ENCODE measurements at regions not wholly inside any gene's neighbourhood (a gene's known extent, or its start where the extent isn't known, plus 50 kb on each side); places are given as distances from the start of the nearest gene placed in this dataset.
"Not testable (repeated sequence)": the region's sequence is repeated elsewhere in the genome, so short reads cannot be mapped to it uniquely, and the experiment has no call there.

DNA sequence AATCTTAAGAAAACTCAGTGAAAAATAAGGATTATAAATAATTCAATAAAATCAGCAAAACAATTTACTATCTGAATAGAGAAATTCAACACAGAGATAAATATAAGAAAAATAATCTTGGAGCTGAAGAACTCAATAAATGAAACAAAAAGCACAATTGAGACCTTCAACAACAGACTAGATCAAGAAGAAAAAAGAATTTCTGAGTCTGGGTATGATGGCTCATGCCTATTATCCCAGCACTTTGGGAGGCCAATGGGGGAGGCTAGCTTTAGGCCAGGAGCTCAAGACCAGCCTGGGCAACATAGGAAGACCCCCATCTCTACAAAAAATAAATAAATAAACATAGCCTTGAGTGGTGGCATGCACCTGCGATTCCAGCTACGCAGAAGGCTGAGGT lies 1295.7 kb upstream of the NRXN1 start:
- Mint-ChIP-seq H3K36me3 (ENCODE audit: low read depth) (no peaks in the 10 kb centered on the region), H3K9me3 (peaks cover 30% of the 10 kb centered on the region), H3K27me3 (ENCODE audit: low read depth) (no peaks in the 10 kb centered on the region)

DNA sequence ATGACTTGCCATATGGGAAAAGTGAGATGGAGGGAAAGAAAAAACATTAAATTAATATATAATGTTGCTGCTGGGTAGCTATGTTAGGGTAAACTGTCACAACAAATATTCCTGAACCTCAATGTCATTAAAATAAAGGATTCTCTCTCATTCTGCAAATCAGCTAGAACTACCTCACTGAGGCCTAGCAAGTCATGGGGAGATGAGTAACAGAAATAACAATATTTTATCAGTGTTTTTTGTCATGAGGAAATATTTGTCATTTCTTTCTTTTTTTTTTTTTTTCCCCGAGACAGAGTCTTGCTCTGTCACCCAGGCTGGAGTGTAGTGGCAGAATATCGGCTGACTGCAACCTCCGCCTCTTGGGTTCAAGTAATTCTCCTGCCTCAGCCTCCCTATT lies 1282.3 kb upstream of the NRXN1 start:
- Mint-ChIP-seq H3K36me3 (ENCODE audit: low read depth) (no peaks in the 10 kb centered on the region), H3K4me3 (no peak overlapping the region), H3K9me3 (peaks cover 42% of the 10 kb centered on the region), H3K27me3 (ENCODE audit: low read depth) (no peaks in the 10 kb centered on the region), H3K27ac (no peak overlapping the region), H3K4me1 (ENCODE audit: low read depth) (no peaks in the 10 kb centered on the region)
- DNase-seq (ENCODE audit: low spot score), result no peak

More for the DNA sequence above, 1295.7 kb upstream of the NRXN1 start:
- H3K4me1 Mint-ChIP-seq (ENCODE audit: low read depth), result no peaks in the 10 kb centered on the region
- no peak overlapping the region for H3K4me3 Mint-ChIP-seq
- H3K27ac Mint-ChIP-seq, result no peak overlapping the region
- no peak for DNase-seq (ENCODE audit: low spot score)

DNA sequence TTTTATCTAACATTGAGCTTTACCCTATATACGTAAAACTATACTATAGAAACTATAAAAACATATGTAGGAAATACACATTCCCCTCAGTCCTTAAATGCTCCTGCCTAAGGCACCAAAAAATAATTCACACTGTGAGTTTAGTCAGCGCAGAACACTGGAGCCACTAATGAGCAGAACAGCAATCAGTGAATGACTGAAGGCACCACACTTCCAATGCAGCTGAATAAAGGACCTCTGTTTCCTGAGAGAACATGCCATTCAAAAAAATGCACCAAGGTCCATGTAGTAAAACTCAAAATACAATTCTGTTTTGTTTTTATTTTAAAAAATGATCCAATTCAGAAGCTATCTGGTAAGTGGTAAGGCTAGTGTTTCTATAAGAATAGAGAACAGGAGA lies 1280.6 kb upstream of the NRXN1 start:
- no peak overlapping the region for H3K27ac Mint-ChIP-seq
- no peak for DNase-seq (ENCODE audit: low spot score)
- no peaks in the 10 kb centered on the region for H3K36me3 Mint-ChIP-seq (ENCODE audit: low read depth)
- H3K4me1 Mint-ChIP-seq (ENCODE audit: low read depth), result no peaks in the 10 kb centered on the region
- no peaks in the 10 kb centered on the region for H3K27me3 Mint-ChIP-seq (ENCODE audit: low read depth)
- H3K4me3 Mint-ChIP-seq, result no peak overlapping the region
- peaks cover 38% of the 10 kb centered on the region for H3K9me3 Mint-ChIP-seq

DNA sequence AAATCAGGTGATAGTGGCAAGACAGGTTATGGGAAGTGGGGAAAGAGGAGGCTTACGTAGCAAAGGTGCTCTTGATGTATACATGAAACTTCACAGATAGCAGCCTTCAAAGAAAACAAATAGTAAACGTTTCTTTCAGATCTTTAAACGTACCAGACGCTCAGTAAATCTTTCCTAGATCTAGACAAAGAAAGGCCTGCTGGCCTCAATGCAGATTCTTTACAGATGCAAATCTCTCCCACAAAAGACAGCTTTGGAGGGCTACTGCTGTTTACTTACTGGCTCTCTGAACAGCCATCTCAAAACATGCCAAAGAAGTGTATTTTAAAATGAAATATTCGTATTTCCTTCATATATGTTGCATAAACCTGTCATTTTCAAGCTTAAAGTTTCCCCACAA lies 1279.9 kb upstream of the NRXN1 start:
- peaks cover 38% of the 10 kb centered on the region for H3K9me3 Mint-ChIP-seq
- no peaks in the 10 kb centered on the region for H3K27me3 Mint-ChIP-seq (ENCODE audit: low read depth)
- no peak overlapping the region for H3K27ac Mint-ChIP-seq
- no peak overlapping the region for H3K4me3 Mint-ChIP-seq
- DNase-seq (ENCODE audit: low spot score), result no peak
- no peaks in the 10 kb centered on the region for H3K36me3 Mint-ChIP-seq (ENCODE audit: low read depth)
- no peaks in the 10 kb centered on the region for H3K4me1 Mint-ChIP-seq (ENCODE audit: low read depth)

DNA sequence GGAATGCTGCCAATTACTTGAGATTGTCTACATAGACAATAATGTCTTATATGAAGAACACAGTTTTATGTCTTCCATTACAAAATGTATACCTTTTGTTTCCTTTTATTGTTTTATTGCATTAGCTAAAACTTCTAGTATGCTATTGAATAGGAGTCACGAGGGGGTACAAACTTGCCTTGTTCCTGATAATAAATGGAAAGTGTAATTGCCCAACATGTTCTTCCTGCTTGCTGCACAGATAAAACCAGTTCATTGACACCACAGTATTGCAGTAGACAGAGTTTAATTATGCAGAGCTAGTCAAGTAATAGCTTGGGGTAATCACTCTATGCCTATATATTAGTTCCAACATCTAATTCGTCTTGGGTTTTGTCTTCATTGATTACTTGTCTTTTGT lies 1276.2 kb upstream of the NRXN1 start:
- Mint-ChIP-seq H3K27ac (no peak overlapping the region), H3K36me3 (ENCODE audit: low read depth) (no peaks in the 10 kb centered on the region), H3K4me3 (no peak overlapping the region), H3K9me3 (peaks cover 40% of the 10 kb centered on the region), H3K4me1 (ENCODE audit: low read depth) (no peaks in the 10 kb centered on the region), H3K27me3 (ENCODE audit: low read depth) (no peaks in the 10 kb centered on the region)
- DNase-seq (ENCODE audit: low spot score), result no peak

DNA sequence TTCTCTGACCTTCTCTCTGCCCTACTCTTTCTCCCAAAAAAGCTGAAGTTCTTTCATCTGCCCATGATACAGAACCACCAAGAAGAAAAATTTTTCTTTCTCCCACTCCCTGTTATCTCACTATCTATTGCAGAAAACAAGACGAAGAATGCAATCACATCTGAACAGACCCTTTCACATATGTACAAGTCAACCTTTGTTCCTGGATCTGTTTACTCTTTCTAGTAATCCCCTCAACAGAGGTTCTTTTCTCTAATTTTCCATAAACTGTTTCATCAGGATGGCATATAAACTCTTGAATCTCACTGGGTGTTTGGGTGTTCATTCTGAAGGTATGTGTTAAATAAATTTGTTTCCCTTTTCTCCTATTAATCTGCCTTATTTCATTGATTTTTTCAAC lies 1262.7 kb upstream of the NRXN1 start:
- no peaks in the 10 kb centered on the region for H3K4me1 Mint-ChIP-seq (ENCODE audit: low read depth)

DNA sequence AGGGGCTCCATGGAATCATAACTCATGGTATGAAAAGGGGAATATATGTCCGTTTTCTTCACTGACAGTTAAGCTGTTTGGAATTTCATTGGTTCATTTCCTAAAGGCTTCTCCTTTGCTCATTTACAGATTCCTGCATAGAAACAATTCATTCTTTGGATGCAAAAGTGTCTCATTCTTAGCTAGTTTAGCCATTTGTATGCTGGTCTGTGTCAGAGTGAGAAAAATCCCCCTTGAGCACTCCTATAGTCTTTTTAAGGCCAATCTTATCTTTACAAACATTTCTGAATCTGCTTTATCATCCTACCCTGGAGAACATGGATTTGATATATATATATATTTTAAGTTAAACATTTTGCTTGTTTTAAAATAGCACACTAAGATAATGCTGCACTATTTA lies 1260.9 kb upstream of the NRXN1 start:
- no peaks in the 10 kb centered on the region for H3K4me1 Mint-ChIP-seq (ENCODE audit: low read depth)
- no peak overlapping the region for H3K27ac Mint-ChIP-seq
- H3K9me3 Mint-ChIP-seq, result peaks cover 12% of the 10 kb centered on the region
- no peak for DNase-seq (ENCODE audit: low spot score)
- H3K4me3 Mint-ChIP-seq, result no peak overlapping the region
- H3K27me3 Mint-ChIP-seq (ENCODE audit: low read depth), result no peaks in the 10 kb centered on the region
- H3K36me3 Mint-ChIP-seq (ENCODE audit: low read depth), result no peaks in the 10 kb centered on the region

More for the DNA sequence above, 1262.7 kb upstream of the NRXN1 start:
- no peaks in the 10 kb centered on the region for H3K27me3 Mint-ChIP-seq (ENCODE audit: low read depth)
- DNase-seq (ENCODE audit: low spot score), result no peak
- H3K36me3 Mint-ChIP-seq (ENCODE audit: low read depth), result no peaks in the 10 kb centered on the region
- H3K27ac Mint-ChIP-seq, result no peak overlapping the region
- H3K4me3 Mint-ChIP-seq, result no peak overlapping the region
- peaks cover 13% of the 10 kb centered on the region for H3K9me3 Mint-ChIP-seq

DNA sequence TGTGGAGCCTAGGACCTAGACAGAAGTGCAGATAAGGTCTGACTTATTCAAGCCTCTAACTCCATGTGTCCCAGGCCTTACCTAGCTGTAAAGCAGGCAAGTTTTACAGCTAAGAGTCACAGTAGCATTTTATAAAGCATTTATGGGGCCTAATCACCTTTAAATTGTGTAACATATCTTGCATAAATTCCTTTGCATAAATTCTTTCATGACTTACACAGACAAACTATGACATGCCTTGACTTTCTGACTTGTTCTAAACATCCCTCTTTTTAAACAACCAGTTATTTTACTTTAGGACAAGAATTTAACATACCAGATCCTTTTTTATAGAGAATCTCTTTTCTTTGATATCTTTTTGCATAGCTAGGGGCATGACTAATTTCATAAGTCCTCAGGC lies 1257.8 kb upstream of the NRXN1 start:
- Mint-ChIP-seq H3K36me3 (ENCODE audit: low read depth) (no peaks in the 10 kb centered on the region), H3K27ac (no peak overlapping the region), H3K4me3 (no peak overlapping the region), H3K27me3 (ENCODE audit: low read depth) (no peaks in the 10 kb centered on the region), H3K9me3 (peaks cover 21% of the 10 kb centered on the region), H3K4me1 (ENCODE audit: low read depth) (no peaks in the 10 kb centered on the region)
- no peak for DNase-seq (ENCODE audit: low spot score)

DNA sequence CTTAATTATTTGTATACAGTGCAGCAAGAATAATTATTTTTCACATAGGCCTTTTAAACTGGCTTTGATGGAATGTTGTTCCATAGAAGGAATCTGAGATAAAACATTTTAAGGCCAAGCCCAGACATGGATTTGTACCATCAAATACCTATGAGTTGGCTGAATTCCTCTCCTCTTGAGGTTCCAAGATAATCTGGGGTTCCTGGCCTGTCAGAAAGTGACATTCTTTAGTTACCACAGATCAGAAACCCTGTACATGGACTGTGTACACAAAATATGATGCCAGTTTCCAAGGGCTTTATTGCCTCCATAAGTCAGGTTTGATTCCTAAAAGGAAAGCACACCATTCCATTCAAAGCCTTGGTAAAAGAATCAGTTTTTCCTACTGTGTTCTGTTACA lies 1256.7 kb upstream of the NRXN1 start:
- no peak overlapping the region for H3K27ac Mint-ChIP-seq
- no peaks in the 10 kb centered on the region for H3K36me3 Mint-ChIP-seq (ENCODE audit: low read depth)
- H3K27me3 Mint-ChIP-seq (ENCODE audit: low read depth), result no peaks in the 10 kb centered on the region
- no peak overlapping the region for H3K4me3 Mint-ChIP-seq
- H3K9me3 Mint-ChIP-seq, result peaks cover 21% of the 10 kb centered on the region
- H3K4me1 Mint-ChIP-seq (ENCODE audit: low read depth), result no peaks in the 10 kb centered on the region
- DNase-seq (ENCODE audit: low spot score), result no peak

DNA sequence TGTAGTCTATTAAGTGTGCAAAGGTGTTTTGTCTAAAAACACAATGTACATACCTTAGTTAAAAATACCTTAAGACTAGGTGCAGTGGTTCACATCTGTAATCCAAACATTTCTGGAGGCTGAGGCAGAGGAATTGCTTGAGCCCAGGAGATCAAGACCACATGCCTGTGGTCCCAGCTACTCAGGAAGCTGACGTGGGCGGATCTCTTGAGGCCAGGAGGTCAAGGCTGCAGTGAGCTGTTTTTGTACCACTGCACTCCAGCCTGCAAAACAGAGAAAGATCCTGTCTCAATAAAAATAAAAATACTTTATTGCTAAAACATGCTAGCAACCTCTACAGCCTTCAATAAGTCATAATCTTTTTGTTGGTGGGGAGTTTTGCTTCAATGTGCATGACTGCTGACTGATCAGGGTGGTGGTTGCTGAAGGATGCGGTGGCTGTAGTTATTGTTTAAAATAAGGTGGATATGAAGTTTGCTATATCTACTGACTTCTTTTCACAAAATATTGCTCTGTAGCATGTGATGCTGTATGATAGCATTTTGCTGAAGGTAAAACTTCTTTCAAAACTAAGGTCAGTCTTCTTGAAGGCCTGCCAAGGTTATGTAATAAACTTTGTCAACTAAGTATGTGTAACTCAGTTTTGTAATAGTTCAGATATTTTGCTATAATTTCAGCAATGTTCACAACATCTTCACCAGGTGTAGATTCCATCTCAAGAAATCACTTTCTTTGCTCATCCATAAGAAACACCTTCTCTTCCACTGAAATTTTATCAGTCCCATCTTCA lies 1238.0 kb upstream of the NRXN1 start:
- Mint-ChIP-seq H3K9me3 (peaks cover 34% of the 10 kb centered on the region), H3K36me3 (ENCODE audit: low read depth) (no peaks in the 10 kb centered on the region), H3K27me3 (ENCODE audit: low read depth) (no peaks in the 10 kb centered on the region), H3K27ac (no peak overlapping the region), H3K4me1 (ENCODE audit: low read depth) (no peaks in the 10 kb centered on the region), H3K4me3 (no peak overlapping the region)
- no peak for DNase-seq (ENCODE audit: low spot score)

DNA sequence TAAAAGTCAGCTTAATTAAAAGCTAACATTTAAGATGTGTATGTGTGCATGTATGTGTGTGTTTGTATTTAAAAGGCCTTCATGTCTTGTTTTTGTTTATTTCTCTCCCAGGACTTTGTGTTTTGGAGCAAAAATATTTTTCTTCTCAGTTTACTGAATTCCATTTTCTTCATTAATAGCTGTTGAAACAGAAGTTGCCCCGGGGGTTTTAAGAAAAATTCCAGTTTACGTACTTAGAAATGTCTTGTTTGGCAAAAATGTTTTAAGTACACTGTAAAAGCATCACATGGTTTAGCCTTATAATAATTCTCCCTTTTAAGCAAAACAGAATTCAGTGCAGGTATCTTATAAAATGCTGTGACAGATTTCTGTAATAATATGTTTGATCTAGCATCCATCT lies 1233.0 kb upstream of the NRXN1 start:
- Mint-ChIP-seq H3K4me1 (ENCODE audit: low read depth) (no peaks in the 10 kb centered on the region), H3K36me3 (ENCODE audit: low read depth) (no peaks in the 10 kb centered on the region), H3K4me3 (no peak overlapping the region), H3K27ac (no peak overlapping the region), H3K9me3 (peaks cover 36% of the 10 kb centered on the region), H3K27me3 (ENCODE audit: low read depth) (no peaks in the 10 kb centered on the region)
- no peak for DNase-seq (ENCODE audit: low spot score)

DNA sequence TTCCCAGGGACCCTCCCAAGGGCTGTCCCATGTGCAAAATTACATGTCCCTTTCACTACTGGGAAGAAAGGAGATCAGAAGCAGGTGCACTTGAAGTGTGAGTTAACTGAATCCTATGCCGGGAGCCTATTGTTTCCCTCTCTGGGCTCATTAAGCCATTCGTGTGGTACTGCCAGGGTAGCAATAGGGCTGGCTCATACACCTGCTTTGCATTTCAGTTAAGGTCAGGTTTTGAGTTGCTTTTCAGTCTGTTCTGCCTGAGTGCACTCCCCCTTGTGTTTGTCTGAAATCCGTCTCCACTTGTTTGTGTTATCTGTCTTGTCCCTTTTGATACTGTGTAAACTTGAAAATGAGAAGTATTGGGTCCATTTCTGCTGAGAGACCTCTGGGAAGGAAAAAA lies 1232.6 kb upstream of the NRXN1 start:
- no peak for DNase-seq (ENCODE audit: low spot score)
- no peaks in the 10 kb centered on the region for H3K27me3 Mint-ChIP-seq (ENCODE audit: low read depth)
- H3K4me1 Mint-ChIP-seq (ENCODE audit: low read depth), result no peaks in the 10 kb centered on the region
- no peaks in the 10 kb centered on the region for H3K36me3 Mint-ChIP-seq (ENCODE audit: low read depth)
- peaks cover 33% of the 10 kb centered on the region for H3K9me3 Mint-ChIP-seq
- no peak overlapping the region for H3K4me3 Mint-ChIP-seq
- H3K27ac Mint-ChIP-seq, result no peak overlapping the region

DNA sequence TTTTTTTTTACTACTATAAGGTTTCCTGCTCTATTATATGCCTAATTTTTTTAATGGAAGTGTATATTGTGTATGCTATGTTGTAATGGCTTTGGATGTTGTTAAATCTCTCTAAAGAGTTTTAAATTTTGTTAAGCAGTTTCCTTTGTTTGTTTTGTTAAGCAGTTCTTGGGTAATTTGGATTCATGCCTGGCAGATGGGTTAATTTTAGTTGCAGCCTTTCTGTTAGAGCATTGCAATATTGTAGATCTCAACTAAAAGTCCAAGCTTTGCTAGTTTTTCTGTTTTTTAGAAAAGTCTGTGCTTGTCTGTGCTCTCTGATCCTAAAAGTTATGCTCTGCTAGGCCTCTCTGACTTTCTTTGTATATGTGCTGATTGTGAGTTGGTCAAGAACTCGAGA lies 1229.0 kb upstream of the NRXN1 start:
- Mint-ChIP-seq H3K36me3 (ENCODE audit: low read depth) (no peaks in the 10 kb centered on the region), H3K27ac (no peak overlapping the region)

DNA sequence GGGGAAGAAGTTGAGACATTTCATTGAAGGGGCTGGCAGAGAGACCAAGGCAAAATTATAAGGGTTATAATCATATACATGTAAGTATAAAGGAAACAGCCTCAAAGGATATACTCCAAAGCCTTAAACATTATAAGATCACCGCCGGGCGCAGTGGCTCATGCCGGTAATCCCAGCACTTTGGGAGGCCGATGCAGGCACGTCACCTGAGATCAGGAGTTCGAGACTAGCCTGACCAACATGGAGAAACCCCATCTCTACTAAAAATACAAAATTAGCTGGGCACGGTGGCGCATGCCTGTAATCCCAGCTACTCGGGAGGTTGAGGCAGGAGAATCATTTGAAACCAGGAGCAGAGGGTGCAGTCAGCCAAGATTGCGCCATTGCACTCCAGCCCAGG lies 1227.0 kb upstream of the NRXN1 start:
- DNase-seq (ENCODE audit: low spot score); H3K27ac Mint-ChIP-seq; H3K4me1 Mint-ChIP-seq (ENCODE audit: low read depth); H3K4me3 Mint-ChIP-seq; H3K27me3 Mint-ChIP-seq (ENCODE audit: low read depth); H3K36me3 Mint-ChIP-seq (ENCODE audit: low read depth): not testable (repeated sequence)
- H3K9me3 Mint-ChIP-seq, result peaks cover 29% of the 10 kb centered on the region

More for the DNA sequence above, 1229.0 kb upstream of the NRXN1 start:
- Mint-ChIP-seq H3K4me1 (ENCODE audit: low read depth) (no peaks in the 10 kb centered on the region), H3K27me3 (ENCODE audit: low read depth) (no peaks in the 10 kb centered on the region), H3K9me3 (peaks cover 27% of the 10 kb centered on the region), H3K4me3 (no peak overlapping the region)
- DNase-seq (ENCODE audit: low spot score), result no peak

DNA sequence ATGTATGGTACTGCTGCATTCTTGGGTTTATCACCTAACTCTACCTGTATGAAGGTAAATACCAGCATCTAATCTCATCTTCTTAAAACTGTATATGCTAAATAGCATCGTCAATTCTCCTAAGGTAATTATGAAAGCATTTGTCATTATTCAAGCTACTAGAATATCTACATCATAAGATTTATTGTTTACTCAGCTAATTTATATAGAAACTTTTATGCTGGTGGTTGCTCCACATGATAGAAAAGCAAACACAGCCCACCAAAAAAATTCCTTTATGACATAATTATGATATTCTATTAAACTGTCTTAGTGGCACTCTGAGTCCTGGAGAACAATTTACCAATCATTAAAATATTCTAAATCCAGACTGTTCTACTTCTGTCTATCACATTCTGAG lies 1226.1 kb upstream of the NRXN1 start:
- Mint-ChIP-seq H3K27me3 (ENCODE audit: low read depth) (no peaks in the 10 kb centered on the region), H3K9me3 (peaks cover 26% of the 10 kb centered on the region), H3K36me3 (ENCODE audit: low read depth) (no peaks in the 10 kb centered on the region), H3K27ac (no peak overlapping the region), H3K4me1 (ENCODE audit: low read depth) (no peaks in the 10 kb centered on the region), H3K4me3 (no peak overlapping the region)
- no peak for DNase-seq (ENCODE audit: low spot score)
